PC-9 (cell line): ENCODE measurements at regions not wholly inside any gene's neighbourhood (a gene's known extent, or its start where the extent isn't known, plus 50 kb on each side); places are given as distances from the start of the nearest gene placed in this dataset.

Experiments
- CTCF ChIP-seq: fragments of 200-600 bp; sonication (generic); conservative IDR thresholded peaks from 2 replicates; pipeline ENCODE4 v1.6.1; 2017; ENCODE audit warnings: mixed run types, antibody characterized with exemption, mild to moderate bottlenecking, moderate library complexity
- EZH2 ChIP-seq: fragments of 200-600 bp; sonication (generic); IDR thresholded peaks from 2 replicates; pipeline ENCODE4 v1.8.0; 2017; ENCODE audit warnings: antibody characterized with exemption, low read depth

GRCh38 chr15:95035106-95035505 is 803.7 kb downstream of the MCTP2 start:
- TF ChIP-seq CTCF (no peak), EZH2 (no peak)
